Midbrain (tissue), 1 donor: ENCODE measurements at regions not wholly inside any gene's neighbourhood (a gene's known extent, or its start where the extent isn't known, plus 50 kb on each side); places are given as distances from the start of the nearest gene placed in this dataset.

Experiments
- DNase-seq: peaks from one replicate; lab custom pipeline; 2025; lab: John Stamatoyannopoulos, UW

- DNase-seq = no peak
These were observed 314.6 kb downstream of the BCL11B start for GRCh38 chr14:98957211-98958047.

- no peak for DNase-seq
These were observed 313.9 kb downstream of the BCL11B start for GRCh38 chr14:98958048-98958631.

- no peak for DNase-seq
These were observed 313.4 kb downstream of the BCL11B start for GRCh38 chr14:98958632-98959031.

GRCh38 chr14:98959410-98959809 is 312.6 kb downstream of the BCL11B start:
- DNase-seq = no peak

GRCh38 chr14:98959958-98960616 is 311.9 kb downstream of the BCL11B start:
- no peak for DNase-seq

- no peak for DNase-seq
These were observed 311.4 kb downstream of the BCL11B start for GRCh38 chr14:98960617-98961013.

GRCh38 chr14:98961191-98961590 is 310.8 kb downstream of the BCL11B start:
- DNase-seq = no peak

GRCh38 chr14:98962118-98962517 is 309.9 kb downstream of the BCL11B start:
- DNase-seq = no peak

GRCh38 chr14:98963610-98964009 is 308.4 kb downstream of the BCL11B start:
- no peak for DNase-seq

- no peak for DNase-seq
These were observed 307.8 kb downstream of the BCL11B start for GRCh38 chr14:98964171-98964570.

GRCh38 chr14:98965076-98965475 is 306.9 kb downstream of the BCL11B start:
- DNase-seq = no peak

GRCh38 chr14:98966016-98966415 is 306.0 kb downstream of the BCL11B start:
- DNase-seq = no peak

- DNase-seq = no peak
These were observed 305.4 kb downstream of the BCL11B start for GRCh38 chr14:98966475-98967162.

GRCh38 chr14:98974113-98974512 is 297.9 kb downstream of the BCL11B start:
- no peak for DNase-seq

GRCh38 chr14:98976271-98976670 is 295.7 kb downstream of the BCL11B start:
- DNase-seq = no peak

- DNase-seq = no peak
These were observed 294.5 kb downstream of the BCL11B start for GRCh38 chr14:98977451-98977850.

- no peak for DNase-seq
These were observed 289.0 kb downstream of the BCL11B start for GRCh38 chr14:98982986-98983385.

GRCh38 chr14:98984027-98984718 is 287.8 kb downstream of the BCL11B start:
- no peak for DNase-seq

- no peak for DNase-seq
These were observed 287.3 kb downstream of the BCL11B start for GRCh38 chr14:98984719-98985041.

GRCh38 chr14:98993818-98994217 is 278.2 kb downstream of the BCL11B start:
- no peak for DNase-seq

GRCh38 chr14:98994561-98994960 is 277.4 kb downstream of the BCL11B start:
- no peak for DNase-seq
